ENCODE measurements at regions not wholly inside any gene's neighbourhood (a gene's known extent, or its start where the extent isn't known, plus 50 kb on each side); places are given as distances from the start of the nearest gene placed in this dataset.
"Not testable (repeated sequence)": the region's sequence is repeated elsewhere in the genome, so short reads cannot be mapped to it uniquely, and the experiment has no call there.

DNA sequence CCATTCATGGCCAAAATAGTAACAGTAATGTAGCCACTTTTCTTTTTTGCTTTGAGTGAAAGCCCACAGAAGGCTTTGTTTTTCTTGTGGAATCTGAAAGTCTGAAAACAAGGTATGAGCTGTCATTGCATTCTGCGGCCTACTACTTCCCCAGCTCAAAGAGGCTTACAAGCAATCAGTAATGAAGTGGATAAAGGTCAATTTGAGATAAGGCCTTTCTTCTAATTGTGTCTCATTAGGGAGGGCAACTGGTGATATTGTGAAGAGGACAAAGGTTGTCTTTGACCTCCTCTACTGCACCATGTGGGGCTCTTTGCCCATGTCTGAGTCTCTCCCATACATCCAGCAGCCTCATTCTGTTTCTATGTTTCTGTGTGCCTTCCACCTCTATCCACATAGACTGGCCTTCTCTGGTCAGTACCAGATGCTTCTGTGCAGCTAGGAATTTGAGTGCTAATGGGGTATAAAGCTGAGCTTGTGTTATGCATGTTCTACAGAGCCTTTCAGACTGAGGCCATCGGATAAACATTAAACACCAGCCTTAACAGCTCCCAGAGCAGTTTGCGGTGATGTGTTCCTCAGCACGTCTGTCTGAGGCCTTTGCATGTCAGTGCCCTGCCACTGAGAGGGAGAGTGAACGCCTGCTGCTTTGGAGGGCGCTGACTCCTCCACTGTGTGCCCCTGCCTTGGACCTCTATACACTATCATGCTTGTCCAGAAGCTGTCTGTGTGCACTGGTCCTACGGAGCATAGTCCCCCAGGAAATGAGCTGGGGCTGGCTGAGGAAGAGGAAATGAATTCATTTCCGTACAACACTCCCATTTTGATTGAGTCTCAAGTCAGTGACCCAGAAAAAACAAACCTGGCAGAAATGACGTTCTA is 80.2 kb downstream of the SH2D1A start:
- no peak for ATAC-seq

DNA sequence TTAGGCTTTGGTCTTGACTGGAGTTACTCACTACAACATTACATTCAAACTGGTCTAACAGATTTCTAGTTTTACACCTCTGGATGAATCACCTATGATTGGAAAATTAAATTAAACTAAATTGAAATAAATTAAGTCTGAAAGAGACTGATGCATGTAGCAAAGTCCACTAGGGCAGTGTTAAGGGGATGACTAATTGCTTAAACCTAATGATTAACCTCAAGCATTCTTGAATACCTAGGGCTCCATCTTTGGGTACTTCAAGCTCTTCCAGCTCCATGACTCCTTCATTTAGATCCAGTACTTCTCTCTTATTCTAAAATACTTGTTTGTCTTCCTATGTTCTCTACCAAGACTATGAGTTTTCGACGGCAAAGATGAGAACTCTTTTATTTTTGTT is 86.8 kb downstream of the SH2D1A start:
- intact Hi-C loops (cut with DNase I, micrococcal nuclease), result no loop called here
- DNase-seq (no peak), ATAC-seq (no peak)

More for the DNA sequence above, 80.2 kb downstream of the SH2D1A start:
- no peak for DNase-seq
- intact Hi-C loops (cut with DNase I, micrococcal nuclease), result no loop called here

DNA sequence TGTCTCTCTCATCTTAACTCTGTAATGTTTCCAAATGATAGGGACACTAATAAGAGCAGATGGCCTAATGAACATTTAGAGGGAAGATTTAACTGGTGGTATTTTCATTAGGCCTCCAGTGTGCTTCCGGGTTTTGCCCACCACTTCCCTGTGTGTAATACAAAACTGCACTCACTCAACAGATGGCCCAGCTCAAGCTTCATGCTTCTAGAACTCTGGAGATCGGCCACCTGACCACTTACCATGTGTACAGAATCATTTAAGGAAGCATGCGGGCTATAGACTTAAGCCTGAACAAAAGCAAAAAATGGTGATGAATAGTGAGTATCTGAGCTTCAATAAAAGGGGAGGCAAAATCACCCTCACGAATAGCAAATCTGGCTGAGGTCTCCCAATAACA is 89.3 kb downstream of the SH2D1A start:
- intact Hi-C loops (cut with DNase I, micrococcal nuclease), result no loop called here
- DNase-seq, result no peak
- ATAC-seq, result no peak

DNA sequence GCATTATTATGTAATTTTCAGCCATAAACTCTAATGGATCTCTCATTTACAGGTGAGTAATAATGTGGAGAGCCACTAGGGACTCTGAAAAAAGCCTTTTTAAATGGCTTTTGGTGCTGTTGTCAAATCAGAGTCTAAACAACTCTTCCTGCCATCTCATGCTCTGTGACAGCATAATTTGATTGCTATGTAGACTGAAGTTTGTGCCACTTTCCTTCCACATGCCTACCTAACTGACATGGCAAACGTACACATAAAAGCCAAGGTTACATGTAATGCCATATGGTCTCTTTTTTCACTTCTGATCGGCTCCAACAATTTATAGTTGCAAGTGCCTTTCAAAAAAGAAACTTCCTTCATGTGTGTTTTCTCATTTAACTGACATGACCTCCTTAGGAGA is 94.3 kb downstream of the SH2D1A start:
- intact Hi-C loops (cut with DNase I, micrococcal nuclease), result no loop called here
- DNase-seq, result no peak
- ATAC-seq, result no peak

DNA sequence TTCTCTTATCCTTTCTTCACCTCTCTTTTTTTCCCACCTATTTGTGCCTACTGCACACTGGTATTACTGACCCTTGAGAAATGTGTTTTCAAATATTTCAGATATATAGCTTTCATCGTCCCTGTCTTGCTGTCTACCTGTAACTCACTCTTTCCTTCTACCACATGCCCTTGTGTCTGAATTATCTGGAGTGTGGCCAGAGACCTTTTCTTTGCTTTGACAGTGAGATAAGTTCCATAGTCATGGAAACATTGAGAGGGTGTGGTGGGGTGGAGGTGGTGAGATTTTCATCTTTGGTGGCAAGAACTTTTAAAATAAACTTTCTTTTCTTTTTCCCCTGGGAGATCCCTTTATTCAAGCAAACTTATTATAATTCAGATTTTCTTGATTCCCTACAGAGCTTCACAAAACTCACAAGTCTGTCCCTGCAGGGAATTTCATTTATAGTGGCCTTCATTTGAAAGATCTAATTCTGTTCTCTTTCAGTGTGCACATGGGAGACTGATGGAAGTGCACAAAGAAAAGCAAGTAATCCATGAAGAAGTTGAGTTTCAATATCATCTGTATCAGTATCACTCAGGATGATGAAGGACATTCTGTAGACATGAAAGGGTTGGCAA is 95.7 kb downstream of the SH2D1A start:
- intact Hi-C loops (cut with DNase I, micrococcal nuclease), result no loop called here
- DNase-seq, result no peak
- ATAC-seq, result no peak

DNA sequence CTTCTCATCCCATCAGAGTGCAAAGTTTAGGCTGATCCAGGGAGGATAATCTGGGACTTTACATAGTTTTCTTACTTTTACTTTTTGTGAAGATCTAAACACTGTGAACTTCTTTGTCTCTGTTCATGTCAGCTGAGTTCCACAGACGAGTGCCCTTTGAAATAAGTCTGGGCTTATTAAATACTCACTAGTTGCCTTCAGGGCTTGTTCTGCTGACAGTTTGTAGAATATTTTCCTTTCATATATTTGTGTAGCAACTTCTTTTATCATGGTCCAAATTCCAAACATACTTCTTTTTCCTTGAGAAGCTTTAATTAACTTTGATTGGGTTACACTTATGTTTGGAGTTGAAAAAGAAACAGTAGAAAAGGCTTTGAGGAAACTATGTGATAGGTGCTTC is 109.6 kb downstream of the SH2D1A start:
- intact Hi-C loops (cut with DNase I, micrococcal nuclease), result no loop called here
- ATAC-seq, result no peak
- no peak for DNase-seq

DNA sequence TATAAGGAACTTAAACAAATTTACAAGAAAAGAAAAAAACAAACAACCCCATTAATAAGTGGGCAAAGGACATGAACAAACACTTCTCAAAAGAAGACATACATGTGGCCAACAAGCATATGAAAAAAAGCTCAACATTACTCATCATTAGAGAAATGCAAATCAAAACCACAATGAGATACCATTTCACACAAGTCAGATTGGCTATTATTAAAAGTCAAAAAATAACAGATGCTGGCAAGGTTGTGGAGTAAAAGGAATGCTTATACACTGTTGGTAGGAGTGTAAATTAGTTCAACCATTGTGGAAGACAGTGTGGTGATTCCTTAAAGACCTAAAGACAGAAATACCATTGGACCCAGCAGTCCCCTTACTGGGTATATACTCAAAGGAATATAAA is 113.5 kb downstream of the SH2D1A start:
- ATAC-seq; intact Hi-C loops (cut with DNase I, micrococcal nuclease); DNase-seq: not testable (repeated sequence)

DNA sequence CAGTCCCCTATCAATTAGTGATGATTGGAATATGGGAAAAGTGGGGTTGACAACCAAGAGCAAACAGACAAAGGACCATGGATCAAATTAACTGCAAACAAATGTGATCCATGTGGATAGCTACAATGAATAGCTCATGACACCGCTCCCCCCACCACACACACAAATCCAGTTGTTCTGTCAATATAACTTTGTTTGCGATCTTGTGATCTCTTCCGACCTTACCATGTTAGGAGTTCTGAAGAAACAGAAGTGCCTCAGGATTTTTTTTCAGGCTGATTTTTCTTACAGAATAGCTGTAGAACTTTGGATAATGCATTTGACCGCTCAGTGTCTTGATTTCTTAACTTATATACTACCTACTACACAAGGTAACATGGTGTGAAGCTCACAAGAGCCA is 116.6 kb downstream of the SH2D1A start:
- no peak for ATAC-seq
- intact Hi-C loops (cut with DNase I, micrococcal nuclease), result no loop called here
- no peak for DNase-seq

DNA sequence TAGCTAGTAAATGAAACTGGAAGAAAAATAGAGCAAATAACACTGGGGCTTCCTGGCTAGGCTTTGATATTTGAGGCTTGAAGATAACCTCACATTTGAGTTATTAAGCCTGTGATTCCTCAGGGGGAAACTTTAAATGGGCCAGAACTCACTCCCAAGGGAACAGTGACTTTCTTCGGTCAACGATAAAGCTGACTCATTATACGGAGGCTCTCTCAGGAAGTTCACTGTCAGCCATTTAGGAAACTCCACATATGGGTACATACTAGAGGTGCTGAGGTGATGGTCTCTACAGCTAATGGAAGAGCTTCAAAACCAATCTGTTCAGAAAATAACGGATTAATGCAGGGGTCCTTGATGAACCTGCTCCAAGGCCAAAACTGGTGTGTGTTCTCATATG is 120.8 kb downstream of the SH2D1A start:
- intact Hi-C loops (cut with DNase I, micrococcal nuclease), result no loop called here
- DNase-seq, result no peak
- no peak for ATAC-seq

DNA sequence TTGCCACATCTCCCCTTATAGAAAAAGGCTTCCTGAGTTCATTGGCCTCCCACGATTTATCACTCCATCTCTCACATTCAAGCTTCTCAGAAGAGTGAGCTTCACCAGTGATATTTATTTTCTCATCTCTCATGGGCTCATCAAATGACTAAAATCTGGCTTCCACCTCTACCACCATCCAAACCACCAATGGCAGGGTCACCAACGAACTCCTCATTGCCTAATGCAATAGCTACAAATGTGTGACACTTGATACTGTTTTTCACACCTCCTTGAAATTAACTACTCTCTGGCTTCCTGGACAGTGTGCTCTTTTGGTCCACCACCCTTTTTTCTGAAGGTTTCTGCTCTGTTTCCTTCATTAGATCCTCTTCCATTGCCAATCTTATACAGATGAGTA is 129.0 kb downstream of the SH2D1A start:
- ATAC-seq, result no peak
- no peak for DNase-seq
- intact Hi-C loops (cut with DNase I, micrococcal nuclease), result no loop called here

DNA sequence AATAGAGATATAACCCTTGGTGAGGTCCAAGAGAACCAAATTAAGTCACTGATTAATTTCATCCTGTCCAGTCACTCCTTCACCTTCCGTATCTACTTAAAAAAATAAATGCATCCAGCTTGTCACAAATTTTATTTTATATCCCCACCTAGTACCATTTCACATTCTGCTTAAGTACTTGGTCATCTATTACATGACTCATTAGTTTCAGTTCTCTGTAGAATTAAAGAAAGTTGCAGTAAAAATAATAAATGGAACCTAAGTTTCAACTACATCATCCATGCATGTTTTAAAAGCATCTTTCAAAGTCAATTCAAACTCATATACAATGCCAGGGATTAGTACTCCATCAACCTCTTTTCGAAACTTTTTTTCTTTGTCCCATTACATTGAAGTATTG is 130.2 kb downstream of the SH2D1A start:
- DNase-seq (no peak), ATAC-seq (no peak)
- intact Hi-C loops (cut with DNase I, micrococcal nuclease), result no loop called here

DNA sequence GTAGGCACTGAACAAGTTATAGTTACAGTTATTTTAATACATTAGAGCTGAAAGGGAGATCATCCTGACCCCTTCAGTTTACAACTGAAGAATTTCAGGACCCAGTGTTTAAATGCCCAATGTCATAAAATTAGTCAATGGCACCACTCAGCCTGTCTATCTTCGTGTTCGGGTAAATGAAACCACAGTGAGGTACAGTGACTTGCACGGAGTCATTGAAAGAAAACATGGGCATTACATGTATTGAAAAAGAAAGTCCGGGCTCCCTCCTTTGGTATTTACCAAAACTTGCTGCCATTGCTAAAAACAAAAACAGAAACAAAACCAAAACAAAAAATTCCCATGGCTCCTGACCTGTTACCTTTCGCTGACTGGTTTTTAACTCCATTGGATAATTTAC is 131.7 kb downstream of the SH2D1A start:
- intact Hi-C loops (cut with DNase I, micrococcal nuclease), result no loop called here
- ATAC-seq (no peak), DNase-seq (no peak)

DNA sequence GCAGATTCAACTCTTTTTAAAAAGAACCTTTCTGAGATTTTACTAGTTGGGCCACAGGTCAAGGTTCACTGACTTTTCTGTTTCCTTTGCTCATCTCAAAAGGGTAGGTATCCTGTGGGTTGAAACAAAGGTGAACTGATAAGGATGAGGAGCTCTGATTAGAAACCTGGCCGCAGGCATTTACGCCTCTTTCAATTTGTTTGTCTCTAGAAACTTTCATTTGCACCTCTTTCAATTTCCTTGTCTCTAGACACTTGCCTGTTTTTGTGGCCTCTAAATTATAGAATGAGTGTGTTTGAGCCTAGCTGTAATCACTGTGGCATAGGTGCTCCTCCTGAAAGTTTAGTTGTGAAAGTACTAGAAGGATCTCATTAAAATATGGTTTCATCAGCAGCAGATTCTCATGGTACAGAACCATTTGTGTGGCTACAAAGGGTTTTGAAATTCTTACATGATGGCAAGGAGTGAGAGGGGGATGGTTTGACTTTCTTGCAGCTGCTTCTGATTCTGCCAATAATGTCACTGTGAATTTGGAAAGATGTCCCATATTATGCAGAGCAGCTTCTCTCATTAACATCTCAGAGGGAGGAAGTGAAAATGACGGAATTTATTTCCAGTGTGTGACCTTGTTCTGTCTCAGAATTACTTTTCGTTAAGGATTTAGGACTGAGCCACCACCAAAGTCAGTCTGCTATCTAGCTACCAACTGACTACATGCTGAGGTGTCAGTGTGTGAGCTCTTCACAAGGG is 142.2 kb downstream of the SH2D1A start:
- intact Hi-C loops (cut with DNase I, micrococcal nuclease), result no loop called here
- ATAC-seq (no peak), DNase-seq (no peak)

DNA sequence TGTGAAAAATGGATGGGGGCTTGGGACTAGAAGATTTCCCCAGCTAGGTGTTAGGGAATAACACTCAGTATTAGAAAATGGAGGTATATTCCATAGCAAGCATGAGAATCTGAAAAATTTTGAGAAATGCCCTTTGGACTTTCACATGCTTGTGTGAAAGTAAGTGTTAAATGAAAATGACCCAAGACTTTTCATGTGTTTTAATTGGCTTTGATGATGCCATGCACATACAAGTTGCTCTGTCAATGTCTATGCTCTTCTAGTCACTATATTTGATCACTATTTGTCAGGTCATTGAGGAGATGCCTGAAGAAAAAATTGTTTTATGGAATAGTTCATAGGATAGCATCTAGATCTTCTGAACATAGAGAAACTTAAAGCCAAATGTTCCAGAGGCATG is 147.6 kb downstream of the SH2D1A start:
- DNase-seq (no peak), ATAC-seq (no peak)
- intact Hi-C loops (cut with DNase I, micrococcal nuclease), result no loop called here

DNA sequence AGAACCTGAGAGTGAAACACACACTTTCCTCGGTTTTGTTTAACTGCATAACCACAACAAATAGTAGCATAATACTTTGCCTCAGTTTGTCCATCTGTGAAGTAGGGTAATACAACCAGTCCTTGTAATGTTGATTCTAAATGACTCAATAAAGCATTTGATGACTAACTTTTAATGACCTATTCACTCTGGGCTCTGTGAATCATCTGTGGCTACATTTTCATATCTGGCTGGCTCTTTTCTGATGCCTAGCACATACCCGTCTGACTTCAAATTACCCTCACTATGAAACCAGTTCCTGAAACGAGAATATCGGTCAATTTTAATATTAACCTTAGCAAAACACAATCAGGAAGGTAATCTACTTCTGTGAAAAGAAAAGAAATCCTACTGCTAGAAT is 151.0 kb downstream of the SH2D1A start:
- ATAC-seq (no peak), DNase-seq (no peak)
- intact Hi-C loops (cut with DNase I, micrococcal nuclease), result no loop called here

DNA sequence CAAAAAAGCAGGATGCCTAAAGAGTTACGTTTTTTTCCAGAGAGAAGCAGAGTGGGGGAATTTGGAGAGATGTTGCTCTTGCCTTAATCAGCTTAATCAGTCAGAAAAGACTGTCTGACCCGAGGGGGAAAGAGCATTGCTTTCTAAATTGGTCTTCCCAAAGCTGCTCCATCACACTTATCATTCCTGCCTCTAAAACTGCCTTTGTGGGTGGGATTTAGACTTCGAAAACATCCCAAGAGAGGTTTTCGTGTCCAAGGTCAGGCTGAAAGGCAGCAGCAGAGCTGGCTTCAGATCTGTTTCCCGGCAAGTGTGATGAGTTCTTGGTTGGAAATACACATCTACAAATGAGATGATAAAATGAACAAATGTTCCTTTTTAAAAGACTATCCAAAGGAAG is 155.2 kb downstream of the SH2D1A start:
- intact Hi-C loops (cut with DNase I, micrococcal nuclease), result no loop called here
- no peak for ATAC-seq
- DNase-seq, result no peak

DNA sequence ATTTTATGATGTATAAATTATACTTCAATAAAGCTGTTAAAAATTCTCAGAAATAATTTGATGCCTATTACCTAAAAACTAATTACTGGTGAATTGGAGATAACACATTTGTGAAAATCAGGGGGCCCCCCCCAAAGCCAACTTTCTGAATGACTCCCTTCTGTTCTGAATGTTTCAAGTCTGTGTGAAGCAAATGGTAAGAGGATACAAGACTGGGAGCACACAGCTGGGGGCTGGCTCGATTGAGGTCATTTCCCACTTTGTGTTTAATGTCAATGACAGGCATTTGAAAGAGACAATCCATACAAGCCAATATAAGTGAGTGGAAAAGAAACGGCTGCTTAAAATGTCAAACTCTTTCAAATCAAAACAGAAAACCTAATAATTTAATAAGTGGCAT is 155.8 kb downstream of the SH2D1A start:
- intact Hi-C loops (cut with DNase I, micrococcal nuclease), result no loop called here
- ATAC-seq (no peak), DNase-seq (no peak)

DNA sequence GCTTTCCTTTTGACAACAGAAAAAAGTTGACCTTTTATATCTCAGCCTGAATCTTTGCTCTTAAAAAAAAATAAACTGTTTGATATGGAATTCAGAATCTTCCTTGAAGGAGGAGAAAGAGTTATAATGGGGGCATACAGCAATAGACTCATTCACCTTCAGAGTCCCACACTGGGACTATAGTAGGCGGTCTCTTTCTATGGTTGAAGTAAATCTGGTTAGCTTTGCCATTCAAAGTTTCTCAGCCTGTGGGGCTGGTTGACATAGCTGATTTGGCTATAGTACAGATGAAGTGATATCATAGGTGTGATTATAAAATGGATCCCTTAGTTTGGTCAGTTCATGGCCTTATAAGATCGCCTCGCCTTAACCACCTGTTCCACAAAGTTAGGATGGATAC is 156.2 kb downstream of the SH2D1A start:
- ATAC-seq, result no peak

DNA sequence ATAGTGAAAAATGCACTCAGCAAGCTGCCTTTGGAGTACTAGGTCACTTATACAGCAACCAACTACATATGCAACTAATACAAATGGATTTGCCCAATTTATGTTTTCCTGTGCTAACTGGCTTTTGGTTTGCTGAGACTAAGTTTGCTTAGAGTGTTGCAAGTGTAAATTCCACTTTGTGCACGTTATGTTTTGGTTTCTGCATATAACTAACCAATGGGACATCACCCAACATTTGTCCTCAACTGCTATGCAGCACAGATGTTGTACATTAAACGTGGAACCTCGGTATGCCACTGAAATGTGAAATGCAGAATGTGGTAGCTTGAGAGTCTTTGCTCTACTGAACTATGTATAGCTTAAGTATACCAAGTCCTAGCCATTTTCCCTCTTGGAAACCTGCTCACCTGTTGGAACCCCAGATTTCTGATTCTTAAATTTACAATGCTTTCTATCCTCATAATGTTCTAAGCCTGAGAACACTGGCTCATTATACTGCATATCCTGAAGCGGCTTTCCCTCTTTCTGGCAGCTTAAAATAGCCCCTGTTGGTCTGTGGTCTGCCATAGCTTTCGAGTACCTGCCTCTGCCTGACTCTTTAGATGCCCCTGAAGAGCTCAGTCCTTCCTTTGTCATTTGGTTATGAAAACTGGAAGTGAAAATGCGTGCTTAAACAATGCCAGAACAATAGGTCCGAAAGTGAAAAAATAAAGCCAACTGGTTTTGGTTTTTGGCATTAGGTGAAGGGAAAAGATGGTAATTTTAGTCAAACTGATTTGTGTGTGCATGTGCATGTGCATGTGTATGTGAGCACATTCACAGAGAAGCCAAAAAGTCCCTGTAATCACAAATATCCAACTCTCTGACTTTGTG is 158.0 kb downstream of the SH2D1A start:
- DNase-seq (no peak), ATAC-seq (no peak)
- intact Hi-C loops (cut with DNase I, micrococcal nuclease), result no loop called here

More for the DNA sequence above, 156.2 kb downstream of the SH2D1A start:
- intact Hi-C loops (cut with DNase I, micrococcal nuclease), result no loop called here
- DNase-seq, result no peak
